Astrocyte of the spinal cord (primary cell): ENCODE measurements at regions not wholly inside any gene's neighbourhood (a gene's known extent, or its start where the extent isn't known, plus 50 kb on each side); places are given as distances from the start of the nearest gene placed in this dataset.
A peak's percentile ranks its signal among the peaks of the same experiment; 100 is the strongest.

Experiments used
- DNase-seq: peaks from one replicate; pipeline ENCODE4 v3.0.0; 2011; ENCODE audit warnings: low read depth, low spot score
- H3K4me3 ChIP-seq: 2 replicates; pipeline ENCODE4 v1.5.1; 2011; ENCODE audit warnings: low read depth, mild to moderate bottlenecking, low read length, moderate library complexity
- CTCF ChIP-seq: IDR thresholded peaks from 2 replicates; pipeline ENCODE4 v1.5.1; 2012; ENCODE audit warnings: low read depth, mild to moderate bottlenecking, low read length, inconsistent platforms
- in situ Hi-C: cut with HindIII; loops from 2 replicates; pipeline ENCODE4 v1.10.0; 2017; ENCODE audit warnings: low sequenced_read_pairs

- no peak overlapping the region for H3K4me3 ChIP-seq
- in situ Hi-C loops = no loop called here
- no peak for DNase-seq
- TF ChIP-seq CTCF = no peak
These were observed 242.2 kb upstream of the KBTBD8 start for GRCh38 chr3:66755924-66756323.

GRCh38 chr3:66756468-66757036, 241.6 kb upstream of the KBTBD8 start:
- TF ChIP-seq CTCF = no peak
- in situ Hi-C loops = no loop called here
- no peak for DNase-seq
- no peak overlapping the region for H3K4me3 ChIP-seq

GRCh38 chr3:66761093-66761780, 236.9 kb upstream of the KBTBD8 start:
- in situ Hi-C loops = no loop called here
- DNase-seq = no peak
- TF ChIP-seq CTCF = no peak
- no peak overlapping the region for H3K4me3 ChIP-seq

GRCh38 chr3:66762916-66763693, 235.0 kb upstream of the KBTBD8 start:
- no peak for TF ChIP-seq CTCF
- in situ Hi-C loops = no loop called here
- H3K4me3 ChIP-seq = no peak overlapping the region
- peak; percentile 7 for DNase-seq

GRCh38 chr3:66778107-66778506, 220.0 kb upstream of the KBTBD8 start:
- no peak for DNase-seq
- H3K4me3 ChIP-seq = no peak overlapping the region
- TF ChIP-seq CTCF = no peak
- in situ Hi-C loops = no loop called here

- TF ChIP-seq CTCF = no peak
- H3K4me3 ChIP-seq = no peak overlapping the region
- in situ Hi-C loops = no loop called here
- DNase-seq = no peak
These were observed 219.3 kb upstream of the KBTBD8 start for GRCh38 chr3:66778777-66779176.
